A673 (cell line): ENCODE measurements at regions not wholly inside any gene's neighbourhood (a gene's known extent, or its start where the extent isn't known, plus 50 kb on each side); places are given as distances from the start of the nearest gene placed in this dataset.

Experiments
- BruUV-seq: library from RNA; stranded (reverse); fragments of 400-500 nt; replicated peaks from 2 replicates; lab custom pipeline; 2021; lab: Mats Ljungman, UMichigan
- CTCF ChIA-PET: fragments of 300-600 bp; sonication (Branson Sonifier 250); formaldehyde crosslinking; loops from one replicate; lab custom pipeline; 2022; ENCODE audit warnings: antibody characterized with exemption; lab: Charles Lee
- POLR2A ChIA-PET: fragments of 300-600 bp; sonication (Branson Sonifier 250); formaldehyde crosslinking; loops from one replicate; lab custom pipeline; 2022; ENCODE audit warnings: antibody characterized with exemption; ENCODE audit not compliant: low non-redundant PET; lab: Charles Lee
- DNase-seq: peaks from one replicate; pipeline ENCODE4 v3.0.0-alpha.2; 2015; ENCODE audit warnings: low spot score
- H3K27ac ChIP-seq: fragments of 200-600 bp; sonication (generic); 2 replicates; pipeline ENCODE4 v1.5.1; 2016; ENCODE audit warnings: mixed run types, low read depth, mild to moderate bottlenecking, mixed read lengths, antibody characterized with exemption, low read length; ENCODE audit not compliant: poor library complexity, severe bottlenecking
- H3K27me3 ChIP-seq: fragments of 200-600 bp; sonication (generic); replicated peaks from 2 replicates; pipeline ENCODE4 v1.6.1; 2017; ENCODE audit warnings: mixed run types, low read depth, mild to moderate bottlenecking, mixed read lengths, antibody characterized with exemption, low read length; ENCODE audit not compliant: insufficient read depth, poor library complexity
- H3K36me3 ChIP-seq: fragments of 200-600 bp; sonication (generic); 2 replicates; pipeline ENCODE4 v1.6.1; 2016; ENCODE audit warnings: mixed run types, mild to moderate bottlenecking, mixed read lengths, antibody characterized with exemption, low read length; ENCODE audit not compliant: insufficient read depth, poor library complexity, severe bottlenecking
- H3K4me1 ChIP-seq: fragments of 200-600 bp; sonication (generic); 2 replicates; pipeline ENCODE4 v1.6.1; 2017; ENCODE audit warnings: mixed run types, mild to moderate bottlenecking, mixed read lengths, antibody characterized with exemption, low read length; ENCODE audit not compliant: insufficient read depth, poor library complexity, severe bottlenecking
- H3K4me3 ChIP-seq: fragments of 200-600 bp; sonication (generic); 2 replicates; pipeline ENCODE4 v1.5.1; 2016; ENCODE audit warnings: low read depth, mixed run types, mild to moderate bottlenecking, mixed read lengths, low read length; ENCODE audit not compliant: poor library complexity, severe bottlenecking
- H3K9me3 ChIP-seq: fragments of 200-600 bp; sonication (generic); 2 replicates; pipeline ENCODE4 v1.6.1; 2016; ENCODE audit warnings: mixed run types, low read depth, mild to moderate bottlenecking, mixed read lengths, antibody characterized with exemption, low read length; ENCODE audit not compliant: poor library complexity, severe bottlenecking
- EZH2 ChIP-seq: fragments of 200-600 bp; sonication (generic); IDR thresholded peaks from 2 replicates; pipeline ENCODE4 v1.6.1; 2017; ENCODE audit warnings: borderline replicate concordance, low read depth, mild to moderate bottlenecking, mixed read lengths, antibody characterized with exemption, low read length; ENCODE audit not compliant: poor library complexity, severe bottlenecking
- intact Hi-C: fragments of 100-400 bp; cut with micrococcal nuclease; formaldehyde crosslinking; loops from one replicate; pipeline ENCODE4 v1.10.0; 2022; ENCODE audit not compliant: unreplicated experiment
- TF ChIP-seq, protein P1 (sequence below): fragments of 300-800, 200-600 bp; sonication (generic); conservative IDR thresholded peaks from 2 replicates; pipeline ENCODE4 v1.5.1; 2017; ENCODE audit warnings: low read depth, mild to moderate bottlenecking, antibody characterized with exemption, low read length, moderate library complexity, mixed read lengths

DNA sequence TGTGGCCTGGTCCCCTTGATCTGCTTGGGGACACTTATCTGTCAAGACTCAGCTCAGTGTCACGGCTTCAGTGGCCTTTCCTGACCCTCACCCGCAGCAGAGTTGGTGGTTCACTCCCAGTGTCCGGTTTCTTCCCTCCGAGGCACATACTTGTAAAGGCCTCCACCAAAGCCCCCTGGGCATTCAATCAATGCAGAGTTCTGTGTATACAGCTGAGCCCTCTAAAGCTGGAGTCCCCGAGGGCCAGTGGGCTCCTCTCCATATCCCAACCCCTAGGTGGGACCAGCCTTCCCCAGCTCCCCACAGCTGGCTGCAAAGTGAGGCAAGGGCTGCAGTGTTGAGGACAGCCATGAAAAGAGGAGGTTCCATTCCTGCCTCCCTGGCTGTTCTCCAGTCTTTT lies 70.9 kb upstream of the RGMA start:
- TF ChIP-seq EZH2, result no peak
- TF ChIP-seq, protein P1, sequence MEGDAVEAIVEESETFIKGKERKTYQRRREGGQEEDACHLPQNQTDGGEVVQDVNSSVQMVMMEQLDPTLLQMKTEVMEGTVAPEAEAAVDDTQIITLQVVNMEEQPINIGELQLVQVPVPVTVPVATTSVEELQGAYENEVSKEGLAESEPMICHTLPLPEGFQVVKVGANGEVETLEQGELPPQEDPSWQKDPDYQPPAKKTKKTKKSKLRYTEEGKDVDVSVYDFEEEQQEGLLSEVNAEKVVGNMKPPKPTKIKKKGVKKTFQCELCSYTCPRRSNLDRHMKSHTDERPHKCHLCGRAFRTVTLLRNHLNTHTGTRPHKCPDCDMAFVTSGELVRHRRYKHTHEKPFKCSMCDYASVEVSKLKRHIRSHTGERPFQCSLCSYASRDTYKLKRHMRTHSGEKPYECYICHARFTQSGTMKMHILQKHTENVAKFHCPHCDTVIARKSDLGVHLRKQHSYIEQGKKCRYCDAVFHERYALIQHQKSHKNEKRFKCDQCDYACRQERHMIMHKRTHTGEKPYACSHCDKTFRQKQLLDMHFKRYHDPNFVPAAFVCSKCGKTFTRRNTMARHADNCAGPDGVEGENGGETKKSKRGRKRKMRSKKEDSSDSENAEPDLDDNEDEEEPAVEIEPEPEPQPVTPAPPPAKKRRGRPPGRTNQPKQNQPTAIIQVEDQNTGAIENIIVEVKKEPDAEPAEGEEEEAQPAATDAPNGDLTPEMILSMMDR, result no peak
- no peak overlapping the region for H3K4me3 ChIP-seq
- DNase-seq, result no peak
- no TSS peak for BruUV-seq
- no peaks in the 10 kb centered on the region for H3K27me3 ChIP-seq
- no peak overlapping the region for H3K27ac ChIP-seq
- no peaks in the 10 kb centered on the region for H3K4me1 ChIP-seq
- ChIA-PET CTCF (no interaction called here), POLR2A (no interaction called here)
- no peaks in the 10 kb centered on the region for H3K9me3 ChIP-seq
- no peaks in the 10 kb centered on the region for H3K36me3 ChIP-seq
- intact Hi-C loops, result no loop called here

DNA sequence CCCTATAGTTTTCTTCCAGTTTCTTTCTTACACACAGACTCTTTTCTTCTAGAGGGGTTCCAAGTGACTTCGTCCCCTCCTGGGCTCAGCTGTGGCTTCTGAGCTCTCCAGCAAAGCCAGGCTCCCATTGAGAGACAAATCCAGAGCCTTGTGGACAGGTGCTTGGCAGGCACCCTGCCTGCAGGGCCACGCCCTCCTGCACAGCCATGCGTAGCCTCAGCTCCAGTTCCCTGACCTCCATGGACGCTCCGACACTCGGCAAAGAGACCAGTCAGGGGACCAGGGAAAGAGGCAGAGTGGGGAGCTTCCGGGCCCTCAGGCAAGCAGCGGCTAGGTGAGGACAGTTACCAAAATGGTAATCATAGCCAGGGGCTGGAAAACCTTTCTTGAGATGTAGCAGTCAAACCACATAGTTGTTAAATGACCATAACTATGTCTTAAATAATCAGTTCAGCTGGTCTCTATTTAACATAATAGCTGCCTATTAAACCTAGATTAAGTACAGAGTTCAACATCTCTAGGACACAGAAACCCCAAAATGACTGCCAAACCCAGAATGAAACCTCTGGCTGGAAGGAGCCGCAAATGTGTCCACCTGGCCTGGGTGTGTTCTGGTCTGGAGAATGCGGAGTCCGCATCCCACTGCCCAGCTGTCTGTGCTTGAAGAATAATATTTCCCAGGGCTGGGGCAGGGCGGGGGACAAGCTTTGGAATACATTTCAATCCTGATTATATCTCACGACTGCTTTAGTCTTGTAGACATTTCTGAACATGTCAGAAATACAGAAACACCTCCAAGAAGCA lies 69.3 kb upstream of the RGMA start:
- POLR2A ChIA-PET, result no interaction called here

DNA sequence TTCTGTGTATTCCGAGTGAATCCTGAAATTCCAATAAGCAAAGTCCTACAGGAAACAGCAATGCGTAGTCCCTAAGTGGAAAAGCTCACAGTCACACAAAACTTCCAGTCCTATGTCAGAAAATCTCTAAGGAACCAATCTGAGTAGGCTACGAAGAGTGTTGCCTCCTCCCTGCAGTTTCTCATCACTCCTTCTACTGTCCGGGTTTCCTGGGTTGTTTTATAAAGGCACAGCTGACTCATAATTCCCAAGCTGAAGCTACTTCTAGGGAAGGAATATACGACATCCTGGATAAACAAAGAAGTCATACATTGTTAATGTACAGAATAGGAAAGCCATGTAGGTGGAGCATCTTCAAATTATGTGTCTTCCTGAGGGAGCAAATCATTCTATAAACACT lies 65.7 kb upstream of the RGMA start:
- CTCF ChIA-PET, result no interaction called here
- BruUV-seq, result no TSS peak
- POLR2A ChIA-PET, result no interaction called here

More for the DNA sequence above, 69.3 kb upstream of the RGMA start:
- intact Hi-C loops, result no loop called here
- Histone ChIP-seq H3K27me3 (no peaks in the 10 kb centered on the region), H3K9me3 (no peaks in the 10 kb centered on the region), H3K36me3 (no peaks in the 10 kb centered on the region), H3K27ac (no peak overlapping the region), H3K4me1 (no peaks in the 10 kb centered on the region), H3K4me3 (no peak overlapping the region)
- no TSS peak for BruUV-seq
- CTCF ChIA-PET, result no interaction called here
- TF ChIP-seq, protein P1, result no peak
- no peak for TF ChIP-seq EZH2
- DNase-seq, result no peak

More for the DNA sequence above, 65.7 kb upstream of the RGMA start:
- no peak overlapping the region for H3K27ac ChIP-seq
- no peak overlapping the region for H3K4me3 ChIP-seq
- H3K36me3 ChIP-seq, result no peaks in the 10 kb centered on the region
- no peaks in the 10 kb centered on the region for H3K4me1 ChIP-seq
- intact Hi-C loops, result no loop called here
- TF ChIP-seq EZH2, result no peak
- TF ChIP-seq, protein P1, result no peak
- DNase-seq, result no peak
- no peaks in the 10 kb centered on the region for H3K9me3 ChIP-seq
- no peaks in the 10 kb centered on the region for H3K27me3 ChIP-seq
